ENCODE measurements at regions not wholly inside any gene's neighbourhood (a gene's known extent, or its start where the extent isn't known, plus 50 kb on each side); places are given as distances from the start of the nearest gene placed in this dataset.
"Not testable (repeated sequence)": the region's sequence is repeated elsewhere in the genome, so short reads cannot be mapped to it uniquely, and the experiment has no call there.

DNA sequence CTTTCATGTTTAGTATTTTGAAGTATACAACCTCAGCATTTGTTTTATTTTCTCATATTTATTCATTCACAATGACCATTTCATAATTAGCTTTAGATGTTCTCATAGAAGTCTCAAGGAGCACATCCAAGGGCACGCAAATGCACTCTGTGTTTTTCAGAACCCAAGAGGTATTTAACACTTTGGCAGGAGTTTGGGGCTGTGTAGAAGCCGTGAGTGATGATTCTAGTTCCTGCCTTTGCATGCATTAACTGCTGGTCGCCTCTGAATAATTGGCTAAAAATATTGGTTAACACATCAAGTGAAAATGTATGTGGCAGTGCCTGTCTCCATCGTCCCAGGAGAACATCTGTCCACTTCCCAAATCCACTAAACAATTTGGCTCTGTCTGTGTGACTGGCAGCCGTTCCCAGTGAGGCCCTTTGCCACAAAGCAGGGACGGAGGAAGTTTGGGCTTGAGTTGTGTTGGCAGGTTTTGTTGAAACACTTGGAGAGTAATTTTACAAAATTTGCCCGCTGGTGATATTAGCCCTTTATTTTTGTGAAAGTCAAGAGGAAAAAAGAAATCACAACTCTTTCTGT, 730.7 kb upstream of the SLIT2 start:
- DNase-seq: no peak

DNA sequence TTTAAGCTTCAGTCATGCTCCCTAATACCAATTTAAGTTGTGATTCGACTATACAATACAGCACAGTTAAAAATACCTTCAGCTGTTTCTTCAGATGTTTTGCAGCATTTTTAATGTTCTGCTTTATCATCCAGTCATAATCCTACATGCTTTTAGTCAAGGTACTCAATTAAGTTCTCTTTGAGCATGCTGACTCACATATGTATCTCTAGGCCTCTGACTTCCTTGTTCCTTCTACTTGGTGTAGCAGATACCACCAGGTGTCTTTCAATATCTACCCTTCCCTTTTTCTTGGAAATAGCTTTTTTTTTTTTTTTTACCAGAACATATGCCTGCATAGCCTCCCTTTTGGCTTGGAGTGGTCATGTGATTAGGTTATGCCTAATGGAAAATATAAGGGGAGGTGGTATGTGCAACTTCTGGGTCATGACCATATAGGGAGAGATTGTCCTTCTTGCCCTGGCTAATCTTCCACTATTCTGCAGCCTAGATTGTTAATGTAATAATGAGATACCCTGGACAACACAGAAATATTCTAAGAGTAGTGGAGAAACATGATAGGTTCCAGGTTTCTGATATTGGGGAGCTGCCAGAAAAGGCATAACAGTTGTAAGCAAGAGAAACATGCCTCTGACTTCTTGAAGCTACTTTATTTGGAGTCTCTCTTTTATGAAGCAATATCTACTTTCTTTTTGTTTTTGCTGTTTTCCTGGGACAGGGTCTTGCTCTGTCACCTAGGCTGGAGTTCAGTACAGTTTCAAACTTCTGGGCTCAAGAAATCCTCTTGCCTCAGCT, 737.2 kb upstream of the SLIT2 start:
- DNase-seq: no peak

DNA sequence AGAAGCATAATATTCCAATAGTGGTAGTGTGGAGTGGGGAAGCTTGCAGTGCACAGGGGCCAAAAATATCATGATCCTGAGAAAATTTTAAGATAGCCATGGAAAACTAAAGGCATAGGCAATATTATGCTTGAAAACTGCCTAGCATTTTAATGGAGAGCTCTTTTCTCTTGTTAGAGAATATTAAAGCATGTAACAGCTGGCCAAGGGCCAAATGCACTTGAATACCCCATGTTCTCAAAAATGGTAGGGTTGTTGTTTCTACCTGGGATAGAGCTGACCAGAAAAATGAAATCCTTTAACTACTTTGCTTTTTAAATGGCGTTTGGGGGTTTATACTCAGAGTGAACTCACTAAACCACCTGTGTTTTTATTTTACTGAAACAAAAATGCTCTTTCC, 739.6 kb upstream of the SLIT2 start:
- DNase-seq: no peak

DNA sequence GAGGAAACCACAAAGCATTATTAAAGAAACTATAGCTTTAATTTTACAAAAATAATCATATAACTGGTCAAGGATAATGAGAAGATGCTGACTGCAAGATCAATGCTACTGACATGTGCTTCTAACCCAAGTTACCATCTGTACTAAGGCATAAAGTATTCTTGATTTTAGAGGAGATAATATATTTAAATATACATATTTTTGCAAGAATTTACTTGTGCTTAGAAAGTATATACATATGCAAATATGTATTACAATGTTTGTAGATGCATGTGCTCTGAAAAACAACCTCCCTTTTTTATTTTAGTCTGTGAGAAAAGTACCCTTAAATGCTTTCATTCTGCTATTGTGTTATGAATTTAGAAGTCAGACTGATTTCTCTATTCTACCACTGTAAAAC, 740.7 kb upstream of the SLIT2 start:
- DNase-seq: no peak

DNA sequence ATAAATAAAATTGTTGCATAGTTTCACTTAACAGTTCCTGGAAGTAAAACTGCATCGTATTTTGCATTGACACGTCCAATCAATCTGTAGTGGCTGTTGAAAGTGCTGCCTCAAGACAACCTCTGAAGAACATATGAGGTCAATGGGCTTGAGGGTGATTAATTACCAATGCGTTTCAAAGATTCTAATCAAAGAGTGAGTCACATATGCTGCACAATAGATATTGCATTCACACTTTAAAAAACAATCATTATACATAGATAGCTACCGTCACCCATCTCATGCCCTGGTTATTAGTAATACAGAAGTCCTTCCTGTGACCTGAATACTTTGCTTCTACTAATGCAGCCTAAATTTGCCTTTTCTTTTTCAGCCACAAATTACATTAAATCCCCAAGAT, 743.3 kb upstream of the SLIT2 start:
- DNase-seq: no peak

DNA sequence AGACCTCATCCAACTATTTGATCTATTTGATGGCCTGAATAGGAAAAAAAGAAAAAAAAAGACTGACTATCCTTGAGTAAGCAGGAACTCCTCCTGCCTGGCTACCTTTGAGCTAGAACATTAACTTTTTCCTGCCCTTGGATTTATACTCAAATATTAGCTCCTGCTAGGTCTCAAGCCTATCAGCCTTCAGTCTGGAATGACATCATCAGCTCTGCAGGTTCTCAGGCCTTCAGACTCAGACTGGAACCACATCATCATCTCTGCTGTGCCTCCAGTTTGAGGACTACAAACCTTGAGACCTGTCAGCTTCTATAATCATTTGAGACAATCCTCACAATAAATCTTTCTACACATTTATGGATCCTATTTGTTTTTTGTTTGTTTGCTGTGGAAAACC, 754.0 kb upstream of the SLIT2 start:
- no peak for DNase-seq

DNA sequence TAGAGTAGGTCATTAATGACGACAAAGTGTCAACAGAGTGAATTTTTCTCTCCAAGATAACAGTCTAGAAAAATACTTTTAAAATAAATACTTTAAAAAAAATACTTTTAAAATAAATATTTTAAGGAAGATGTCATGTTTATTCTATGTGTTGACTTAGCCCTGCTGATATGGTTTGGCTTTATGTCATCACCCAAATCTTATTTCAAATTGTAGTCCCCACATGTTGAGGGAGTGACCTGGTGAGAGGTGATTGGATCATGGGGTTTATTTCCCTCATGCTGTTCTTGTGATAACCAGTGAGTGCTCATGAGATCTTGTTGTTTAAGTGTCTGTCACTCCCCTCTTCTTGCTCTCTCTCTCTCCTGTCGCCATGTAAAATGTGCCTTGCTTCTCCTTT, 754.9 kb upstream of the SLIT2 start:
- no peak for DNase-seq

DNA sequence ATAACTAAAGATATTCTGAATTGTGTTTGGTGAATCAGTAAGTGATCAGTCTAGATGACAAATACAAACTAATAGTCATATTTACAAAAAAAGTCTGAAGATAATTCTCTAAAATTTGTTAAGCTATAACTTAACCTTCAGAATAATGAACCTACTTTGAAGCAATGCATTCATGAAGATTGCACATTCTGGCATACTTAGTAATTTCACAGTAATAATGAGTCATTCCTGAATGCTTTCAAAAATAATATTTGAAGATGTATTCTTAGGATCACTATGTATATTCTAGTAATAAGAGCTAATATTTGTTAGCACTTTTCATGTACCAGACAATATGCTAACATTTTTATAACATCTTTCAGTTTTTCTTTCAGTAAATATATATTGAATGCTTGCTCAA, 756.7 kb upstream of the SLIT2 start:
- no peak for DNase-seq

DNA sequence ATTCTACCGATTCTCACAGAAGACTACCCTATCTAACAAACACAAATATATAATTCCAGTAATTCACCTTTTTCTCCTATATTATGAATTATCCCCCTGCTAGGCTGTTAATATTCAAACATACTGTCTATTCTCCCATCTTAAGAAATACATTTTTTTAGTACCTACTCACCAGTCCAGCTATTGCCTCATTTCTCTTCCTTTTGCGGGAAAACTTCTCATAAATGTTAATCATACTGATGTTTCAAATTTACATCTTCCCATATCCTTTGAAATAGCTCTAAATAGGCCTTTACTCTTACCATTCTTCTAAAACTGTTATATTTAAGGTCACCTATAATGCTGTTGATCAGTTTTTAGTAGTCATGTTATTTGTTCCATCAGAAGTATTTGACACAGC, 759.1 kb upstream of the SLIT2 start:
- no peak for DNase-seq

DNA sequence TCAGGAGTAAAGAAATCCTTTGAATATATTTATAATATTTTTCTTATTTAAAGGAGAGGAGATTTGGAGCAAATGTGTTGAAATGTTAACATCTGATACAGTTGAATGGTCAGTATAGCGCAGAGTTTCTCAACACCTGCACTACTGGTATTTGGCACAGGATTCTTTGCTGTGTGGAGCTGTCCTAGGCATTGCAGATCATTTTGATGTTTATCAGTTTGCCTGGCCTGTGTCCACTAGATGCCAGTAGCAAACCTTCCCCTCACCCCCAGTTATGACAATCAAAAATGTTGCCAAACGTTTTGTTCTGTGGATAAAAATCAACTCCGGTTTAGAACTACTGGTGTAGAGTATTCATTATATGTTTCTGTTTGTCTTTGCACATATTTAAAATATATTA, 765.3 kb upstream of the SLIT2 start:
- DNase-seq: no peak

DNA sequence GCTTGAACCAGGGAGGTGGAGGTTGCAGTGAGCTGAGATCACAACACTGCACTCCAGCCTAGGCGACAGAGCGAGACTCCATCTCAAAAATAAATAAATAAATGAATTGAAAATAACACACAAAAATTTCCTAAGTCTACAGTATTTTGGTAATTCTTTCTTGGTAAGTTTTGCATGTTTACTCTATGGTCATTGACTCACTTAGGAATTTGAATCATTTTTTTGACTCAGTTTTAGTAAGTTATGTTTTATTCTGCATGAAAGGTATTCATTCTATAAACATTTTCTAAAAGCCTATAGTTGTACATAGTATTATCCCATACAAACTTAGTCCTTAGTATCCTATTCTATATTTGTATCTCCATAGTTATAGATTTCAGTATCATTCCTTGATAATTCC, 772.9 kb upstream of the SLIT2 start:
- no peak for DNase-seq

DNA sequence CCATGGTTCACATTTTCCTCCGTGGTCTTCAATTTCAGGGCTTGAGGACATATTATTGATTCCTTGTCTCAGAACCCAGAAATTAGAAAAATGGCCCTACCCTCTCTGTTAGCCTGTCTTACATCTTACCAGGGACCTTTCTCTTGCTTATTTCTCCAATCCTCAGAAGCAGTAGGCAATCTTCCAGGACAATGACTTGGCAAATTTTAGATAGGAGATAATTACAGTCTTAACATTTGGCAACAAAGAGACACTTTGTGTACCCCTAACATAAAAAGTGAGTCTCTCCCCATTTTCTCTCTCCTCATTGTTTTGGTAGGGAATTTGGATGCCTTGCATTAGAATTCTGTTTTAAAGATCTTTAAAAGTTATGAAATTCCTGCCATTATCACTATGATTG, 778.1 kb upstream of the SLIT2 start:
- no peak for DNase-seq

DNA sequence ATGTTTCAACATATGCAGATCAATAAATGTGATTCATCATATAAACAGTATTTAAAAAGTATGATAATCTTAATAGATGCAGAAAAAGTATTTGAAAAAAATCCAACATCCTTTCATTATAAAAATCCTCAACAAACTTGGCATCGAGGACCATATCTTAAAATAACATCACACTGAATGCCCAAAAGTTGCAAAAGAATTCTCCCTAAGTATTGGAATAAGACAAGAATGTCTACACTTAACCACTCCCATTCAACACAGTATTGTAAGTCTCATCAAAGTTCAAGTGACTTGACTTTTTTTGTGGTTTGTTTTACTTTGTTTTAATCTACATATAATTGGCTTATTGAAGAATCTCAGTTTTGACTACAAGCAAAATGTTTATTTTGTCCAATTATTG, 779.0 kb upstream of the SLIT2 start:
- no peak for DNase-seq

DNA sequence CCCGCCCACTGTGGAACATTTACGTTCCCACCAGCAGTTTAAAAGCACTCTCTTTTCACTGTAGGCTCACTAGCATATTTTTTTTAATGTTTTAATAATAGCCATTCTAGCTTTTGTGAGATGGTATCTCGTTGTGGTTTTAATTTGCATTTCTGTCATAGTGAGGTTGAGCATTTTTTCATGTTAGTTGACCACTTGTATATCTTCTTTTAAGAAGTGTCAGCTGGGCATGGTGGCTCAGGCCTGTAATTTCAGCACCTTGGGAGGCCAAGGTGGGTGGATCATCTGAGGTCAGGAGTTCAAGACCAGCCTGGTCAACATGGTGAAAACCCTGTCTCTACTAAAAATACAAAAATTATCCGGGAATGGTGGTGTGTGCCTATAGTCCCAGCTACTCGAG, 781.7 kb upstream of the SLIT2 start:
- not testable (repeated sequence) for DNase-seq

DNA sequence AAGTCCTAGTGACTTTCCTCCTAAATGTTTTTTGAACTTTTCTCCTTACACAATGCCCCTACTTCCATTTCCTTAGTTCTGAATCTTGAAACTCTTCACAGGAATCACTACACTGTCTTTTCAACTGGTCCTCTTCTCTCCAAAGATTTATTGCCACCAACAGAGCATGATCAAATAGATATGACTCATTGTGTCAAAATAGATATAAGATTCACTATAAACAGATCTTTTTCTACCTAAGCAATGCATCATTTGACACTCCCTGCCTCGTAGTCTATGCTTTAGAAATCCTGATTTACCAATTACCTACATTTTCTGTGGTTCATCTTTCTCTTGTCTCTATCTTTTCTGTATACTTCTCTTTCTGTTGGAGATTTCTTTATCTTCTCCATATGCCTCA, 789.6 kb upstream of the SLIT2 start:
- DNase-seq: no peak

DNA sequence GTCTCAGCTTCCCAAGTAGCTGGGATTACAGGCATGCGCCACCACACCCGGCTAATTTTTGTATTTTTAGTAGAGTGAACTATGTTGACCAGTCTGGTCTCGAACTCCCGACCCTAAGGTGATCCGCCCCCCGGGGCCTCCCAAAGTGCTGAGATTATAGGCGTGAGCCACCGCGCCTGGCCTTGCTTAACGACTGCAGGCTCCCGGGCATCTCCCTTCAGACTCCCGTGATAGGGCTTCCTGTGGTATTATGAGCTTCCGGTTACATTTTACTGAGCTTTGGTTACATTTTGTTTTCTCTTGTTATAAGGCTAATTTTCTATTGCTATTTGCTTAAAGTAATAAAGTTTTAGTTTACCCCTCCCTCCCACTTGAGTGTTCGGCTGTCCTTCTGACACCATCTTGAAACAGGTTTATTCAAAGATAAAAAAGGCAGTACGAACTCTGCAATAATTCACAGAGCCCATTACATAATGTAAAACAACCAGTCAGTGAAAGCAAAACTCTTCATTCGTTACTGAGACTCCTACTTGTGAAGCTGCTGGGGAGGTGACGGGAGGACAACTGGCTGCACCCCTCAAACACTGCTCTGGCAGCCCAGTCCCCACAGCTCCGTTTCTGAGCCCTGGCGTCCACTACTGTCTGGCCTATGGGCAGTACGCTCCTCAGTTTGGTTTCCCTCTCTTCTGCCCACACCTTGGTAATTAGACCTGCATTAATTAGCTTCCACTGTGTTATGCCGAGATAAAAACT, 795.7 kb upstream of the SLIT2 start:
- DNase-seq: no peak

DNA sequence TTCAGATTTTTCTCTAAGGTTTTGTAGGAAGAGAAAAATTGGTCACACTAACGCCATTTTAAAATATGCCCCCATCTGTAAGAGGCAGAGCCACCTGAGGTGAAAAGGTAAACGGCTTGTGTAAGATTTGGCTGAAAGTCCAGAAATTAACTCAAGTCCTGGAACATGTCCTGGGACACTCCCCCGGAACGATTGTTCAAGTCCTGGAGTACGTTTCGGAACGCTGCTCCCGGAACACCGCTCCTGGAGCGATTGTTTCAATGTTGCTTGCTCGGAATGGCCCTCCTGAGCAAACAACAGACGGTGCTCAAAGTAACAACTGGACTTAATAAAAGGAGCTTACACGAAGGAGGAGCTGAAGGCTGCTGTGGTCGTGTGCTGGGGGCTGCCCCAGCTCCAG, 796.5 kb upstream of the SLIT2 start:
- no peak for DNase-seq

DNA sequence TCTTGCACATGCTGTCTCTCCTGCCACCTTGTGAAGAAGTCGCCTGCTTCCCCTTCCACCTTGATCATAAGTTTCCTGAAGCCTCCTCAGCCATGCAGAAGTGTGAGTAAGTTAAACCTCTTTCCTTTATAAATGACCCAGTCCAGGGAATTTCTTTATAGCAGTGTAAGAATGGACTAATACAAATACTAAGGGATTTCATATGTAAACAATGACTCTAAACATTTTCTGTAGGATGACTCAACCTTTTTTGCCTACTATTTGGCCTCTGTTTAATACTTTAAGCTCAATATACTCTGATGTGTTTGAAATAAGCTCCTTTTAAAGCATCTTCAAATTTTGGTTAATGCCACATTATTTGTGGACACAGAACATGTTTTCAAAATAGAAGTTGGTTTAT, 813.5 kb upstream of the SLIT2 start:
- no peak for DNase-seq

DNA sequence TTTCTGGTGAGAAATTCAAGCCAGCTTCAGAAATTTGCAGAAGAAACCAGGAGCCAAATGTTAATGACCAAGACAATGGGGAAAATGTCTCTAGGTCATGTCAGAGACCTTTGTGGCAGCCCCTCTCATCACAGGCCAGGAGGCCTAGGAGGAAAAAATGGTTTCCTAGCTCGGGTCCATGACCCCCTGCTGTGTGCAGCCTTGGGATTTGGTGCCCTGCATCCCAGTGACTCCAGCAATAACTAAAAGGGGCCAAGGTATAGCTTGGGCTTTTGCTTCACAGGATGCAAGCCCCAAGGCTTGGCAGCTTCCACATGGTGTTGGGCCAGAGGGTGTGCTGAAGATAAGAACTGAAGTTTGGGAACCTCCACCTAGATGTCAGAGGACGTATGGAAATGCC, 814.7 kb upstream of the SLIT2 start:
- no peak for DNase-seq

DNA sequence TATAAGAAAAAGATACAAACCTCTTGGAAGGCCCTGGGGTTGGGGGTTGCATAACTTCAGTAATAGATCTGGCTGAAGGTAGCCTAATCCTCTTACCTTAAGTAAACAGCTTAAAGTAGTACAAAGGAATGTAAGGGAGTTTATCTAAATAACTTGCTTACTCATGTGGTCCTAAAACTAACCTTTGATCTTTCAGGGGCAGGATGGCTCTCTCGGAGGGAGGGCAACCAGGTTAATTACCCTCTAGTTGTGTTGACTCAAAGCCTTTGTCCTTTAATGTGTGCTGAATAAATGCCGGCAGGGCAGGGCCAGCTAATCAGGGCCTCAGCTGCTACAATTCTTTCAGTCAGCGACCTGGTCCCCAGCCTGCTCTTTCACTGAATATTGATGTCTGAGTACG, 822.0 kb upstream of the SLIT2 start:
- no peak for DNase-seq

DNA sequence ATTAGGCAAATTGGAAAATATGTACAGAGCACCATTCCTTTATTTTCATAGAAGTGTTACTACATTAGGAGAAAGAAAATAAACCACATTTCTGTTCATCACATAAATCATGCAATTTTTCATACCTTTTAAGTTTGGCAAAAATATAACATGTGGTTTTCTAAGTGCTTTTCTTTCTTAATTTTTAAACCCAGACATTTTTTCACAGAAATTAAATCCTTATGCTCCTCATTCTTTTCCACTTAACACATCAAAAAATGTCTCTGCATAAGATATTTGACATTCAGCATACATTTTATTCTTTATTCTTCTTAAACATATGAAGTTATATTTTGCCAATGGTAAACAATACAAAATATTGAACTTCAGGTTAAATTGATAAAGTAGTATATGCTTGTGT, 826.6 kb upstream of the SLIT2 start:
- no peak for DNase-seq

DNA sequence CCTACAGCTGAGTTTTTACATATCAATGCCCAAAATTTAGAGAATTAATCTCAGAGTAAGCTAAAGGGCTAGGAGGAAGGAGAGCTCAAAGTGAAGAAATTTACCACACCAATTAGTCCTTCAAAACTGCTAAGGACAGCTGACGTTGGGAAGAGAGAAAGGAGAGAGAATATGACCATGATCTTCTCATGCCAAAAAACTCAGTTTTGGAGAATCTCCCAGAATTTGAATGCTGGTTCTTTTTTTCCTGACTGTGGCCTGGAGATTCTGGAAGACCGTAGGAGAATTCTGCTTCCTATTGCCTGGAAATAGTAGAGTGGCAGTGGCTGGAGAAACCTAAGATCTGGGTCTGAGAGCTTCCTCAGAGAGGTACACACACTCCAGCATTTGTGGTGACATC, 834.4 kb upstream of the SLIT2 start:
- no peak for DNase-seq

DNA sequence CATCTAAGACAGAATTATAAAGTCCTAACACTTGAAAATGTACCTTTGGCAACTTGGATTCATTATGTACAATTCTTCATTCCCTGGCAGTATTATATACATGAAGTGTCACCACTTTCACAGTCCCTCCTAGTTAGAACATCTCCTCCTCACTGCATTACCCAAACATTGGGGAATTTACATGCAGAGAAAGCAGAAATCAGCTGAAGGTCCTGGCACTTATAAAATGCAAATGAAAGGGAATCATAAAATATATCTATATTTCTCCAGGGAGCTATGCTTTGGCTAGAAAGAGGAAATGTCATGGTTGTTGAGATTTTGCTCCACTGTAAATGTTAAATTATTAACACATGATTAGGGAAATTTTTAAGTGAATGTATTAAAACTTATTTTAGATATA, 835.6 kb upstream of the SLIT2 start:
- DNase-seq: no peak

DNA sequence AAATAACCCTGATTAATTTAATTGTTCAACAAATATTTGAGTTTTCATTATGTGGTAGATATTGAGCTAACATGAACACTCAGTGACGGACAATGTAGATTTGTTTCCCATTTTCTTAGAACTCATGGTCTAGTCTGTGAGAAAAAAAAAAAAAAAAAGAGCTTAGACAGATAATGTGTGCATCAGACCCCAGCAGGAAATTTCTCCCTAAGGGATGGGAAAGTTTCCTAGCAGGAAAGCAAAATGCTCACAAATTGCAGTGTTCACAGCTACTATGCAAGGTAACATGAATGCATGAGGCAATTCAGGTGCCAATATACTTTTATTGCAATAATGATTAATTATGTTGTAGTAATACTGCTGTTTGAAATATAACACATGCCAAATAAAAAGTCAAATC, 843.2 kb upstream of the SLIT2 start:
- no peak for DNase-seq

Data from renal pelvis (tissue), 1 donor.